Thymus (tissue), 11 donors: ENCODE measurements at regions not wholly inside any gene's neighbourhood (a gene's known extent, or its start where the extent isn't known, plus 50 kb on each side); places are given as distances from the start of the nearest gene placed in this dataset.
"Not testable (repeated sequence)": the region's sequence is repeated elsewhere in the genome, so short reads cannot be mapped to it uniquely, and the experiment has no call there.

Experiments
- DNase-seq, 9 donors: peaks; one replicate each; pipeline ENCODE4 v3.0.0-alpha.2; 2013; ENCODE audit warnings: low spot score in 9 of 9, low read depth in 6 of 9, missing footprints in 1 of 9
- H3K27ac ChIP-seq, 2 donors: one replicate each; pipeline ENCODE4 v1.5.1; 2013; ENCODE audit warnings: control low read depth in 1 of 2, low read depth in 1 of 2, low read length in 1 of 2, mild to moderate bottlenecking in 1 of 2, moderate library complexity in 1 of 2
- H3K27me3 ChIP-seq, 2 donors: one replicate each; pipeline ENCODE4 v1.5.1; 2013; ENCODE audit warnings: low read length in 1 of 2; ENCODE audit not compliant: control insufficient read depth in 2 of 2, insufficient read depth in 1 of 2
- H3K36me3 ChIP-seq, 2 donors: one replicate each; pipeline ENCODE4 v1.5.1; 2013; ENCODE audit warnings: low read length in 1 of 2, mild to moderate bottlenecking in 1 of 2, moderate library complexity in 1 of 2; ENCODE audit not compliant: control insufficient read depth in 2 of 2, insufficient read depth in 2 of 2
- H3K4me1 ChIP-seq, 2 donors: one replicate each; pipeline ENCODE4 v1.5.1; 2013; ENCODE audit warnings: low read length in 2 of 2; ENCODE audit not compliant: control insufficient read depth in 2 of 2, insufficient read depth in 2 of 2
- H3K4me3 ChIP-seq, 2 donors: one replicate each; pipeline ENCODE4 v1.5.1; 2013; ENCODE audit warnings: low read length in 2 of 2, control low read depth in 1 of 2, mild to moderate bottlenecking in 1 of 2
- H3K9me3 ChIP-seq, 2 donors: one replicate each; pipeline ENCODE4 v1.5.1; 2013; ENCODE audit warnings: low read length in 1 of 2, mild to moderate bottlenecking in 1 of 2; ENCODE audit not compliant: control insufficient read depth in 2 of 2, insufficient read depth in 1 of 2
- WGBS: extraction: QIAGEN DNeasy Blood & Tissue Kit; methylation state at CpG from one replicate; pipeline ENCODE4 v1.1.7; 2013; 5-methylcytosine and 5-hydroxymethylcytosine counted together
- donor health status: healthy.

DNA sequence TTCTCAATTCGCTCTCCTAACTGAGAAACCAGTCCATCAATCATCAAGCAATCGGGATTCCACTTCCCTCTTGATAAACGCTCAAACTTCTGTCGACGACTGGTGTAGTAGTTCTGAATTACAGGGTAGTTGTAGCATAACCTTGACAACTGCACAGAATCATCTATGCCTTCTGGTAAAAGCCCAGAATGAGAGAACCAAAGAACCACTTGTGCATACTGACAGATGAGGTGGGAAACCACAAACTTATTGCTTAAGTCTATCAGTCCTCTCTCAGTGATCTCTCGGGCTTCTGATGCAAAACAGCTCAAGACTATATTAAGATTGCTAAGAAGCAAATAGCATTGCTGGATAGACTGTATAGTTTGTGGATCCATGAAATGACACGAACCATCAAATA is 89.4 kb downstream of the TBR1 start:
- H3K36me3 ChIP-seq, H3K4me1 ChIP-seq, H3K9me3 ChIP-seq, H3K27me3 ChIP-seq, H3K27ac ChIP-seq, H3K4me3 ChIP-seq, DNase-seq: not testable (repeated sequence)
- 90% methylated on average over 7 of the region's 7 CpGs for WGBS

DNA sequence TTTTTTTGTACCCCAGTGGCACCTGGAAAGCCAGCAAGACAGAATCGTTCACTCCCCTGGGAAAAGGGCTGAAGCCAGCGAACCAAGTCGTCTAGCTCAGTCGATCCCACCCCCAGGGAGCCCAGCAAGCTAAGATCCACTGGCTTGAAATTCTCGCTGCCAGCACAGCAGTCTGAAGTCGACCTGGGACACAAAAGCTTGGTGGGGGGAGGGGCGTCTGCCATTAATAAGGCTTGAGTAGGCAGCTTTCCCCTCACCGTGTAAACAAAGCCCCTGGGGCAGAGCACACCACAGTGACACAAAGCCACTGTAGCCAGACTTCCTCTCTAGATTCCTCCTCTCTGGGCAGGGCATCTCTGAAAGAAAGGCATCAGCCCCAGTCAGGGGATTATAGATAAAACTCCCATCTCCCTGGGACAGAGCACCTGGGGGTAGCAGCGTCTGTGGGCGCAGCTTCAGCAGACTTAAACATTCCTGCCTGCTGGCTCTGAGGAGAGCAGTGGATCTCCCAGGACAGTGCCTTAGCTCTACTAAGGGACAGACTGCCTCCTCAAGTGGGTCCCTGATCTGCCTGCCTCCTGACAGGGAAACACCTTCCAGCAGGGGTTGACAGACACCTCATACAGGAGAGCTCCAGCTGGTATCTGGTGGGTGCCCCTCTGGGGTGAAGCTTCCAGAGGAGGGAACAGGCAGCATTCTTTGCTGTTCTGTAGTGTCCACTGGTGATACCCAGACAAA is 97.4 kb downstream of the TBR1 start:
- WGBS: 76% methylated on average over 10 of the region's 10 CpGs
- not testable (repeated sequence) for H3K27me3 ChIP-seq, H3K27ac ChIP-seq, H3K36me3 ChIP-seq, H3K4me1 ChIP-seq, H3K4me3 ChIP-seq, DNase-seq, H3K9me3 ChIP-seq

DNA sequence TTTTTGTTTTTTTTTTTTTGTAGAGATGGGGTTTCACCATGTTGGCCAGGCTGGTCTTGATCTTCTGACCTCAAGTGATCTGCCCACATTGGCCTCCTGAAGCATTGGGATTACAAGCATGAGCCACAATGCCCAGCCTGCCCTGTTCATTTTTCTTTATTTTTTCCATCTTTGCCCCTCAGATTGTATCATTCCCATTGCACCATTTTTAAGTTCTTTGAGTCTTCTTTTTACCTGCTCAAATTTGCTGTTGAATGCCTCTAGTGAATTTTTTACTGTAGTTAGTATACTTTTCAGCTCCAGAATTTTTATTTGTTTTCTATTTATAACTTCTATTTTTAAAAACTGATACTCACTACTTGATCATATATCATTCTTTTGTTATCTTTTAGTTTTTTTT is 101.4 kb upstream of the SLC4A10 start:
- DNase-seq: no peak
- H3K9me3 ChIP-seq: peaks cover 0 to 4% of the 10 kb centered on the region in 2 donors

DNA sequence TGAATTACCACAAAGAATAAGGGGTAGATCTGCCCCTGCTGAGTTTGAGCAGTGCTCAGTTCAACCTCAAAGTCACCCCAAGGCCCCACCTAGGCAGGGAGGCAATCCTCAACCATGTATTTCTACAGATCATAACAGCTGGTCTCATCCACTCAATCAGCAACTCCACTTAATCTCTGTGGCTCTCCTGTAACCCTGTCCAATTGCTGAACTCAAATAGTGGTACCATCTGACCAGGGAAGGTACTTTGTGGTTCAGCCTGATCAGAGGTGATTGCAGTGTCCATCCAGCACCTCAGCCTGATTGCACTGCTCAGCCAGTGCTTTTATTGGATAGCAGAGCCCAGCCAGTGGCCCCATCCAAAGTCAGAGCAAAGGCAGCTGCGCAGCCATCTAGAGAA is 91.0 kb upstream of the SLC4A10 start:
- Histone ChIP-seq H3K27me3 (no peaks in the 10 kb centered on the region), H3K4me1 (no peaks in the 10 kb centered on the region), H3K4me3 (no peak overlapping the region), H3K9me3 (no peaks in the 10 kb centered on the region), H3K27ac (no peak overlapping the region), H3K36me3 (no peaks in the 10 kb centered on the region)
- WGBS: 100% methylated on average over 1 of the region's 1 CpG
- DNase-seq: no peak

More for the DNA sequence above, 101.4 kb upstream of the SLC4A10 start:
- Histone ChIP-seq H3K27ac (no peak overlapping the region), H3K4me3 (no peak overlapping the region), H3K4me1 (no peaks in the 10 kb centered on the region), H3K36me3 (no peaks in the 10 kb centered on the region), H3K27me3 (no peaks in the 10 kb centered on the region)

DNA sequence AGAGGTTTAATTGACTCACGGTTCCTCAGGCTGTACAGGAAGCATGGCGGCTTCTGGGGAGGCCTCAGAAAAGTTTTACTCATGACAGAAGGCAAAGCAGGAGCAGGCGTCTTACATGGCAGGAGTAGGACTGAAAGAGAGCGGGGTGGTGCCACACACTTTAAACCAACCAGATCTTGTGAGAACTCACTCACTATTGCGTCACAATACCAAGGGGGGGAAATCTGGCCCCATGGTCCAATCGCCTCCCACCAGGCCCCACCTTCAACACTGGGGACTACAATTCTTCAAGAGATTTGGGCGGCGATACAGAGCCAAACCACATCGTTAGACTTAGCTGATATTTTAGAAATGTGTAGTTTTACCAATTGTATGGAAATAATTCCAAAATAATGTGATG is 77.6 kb upstream of the SLC4A10 start:
- 95% methylated on average over 9 of the region's 9 CpGs for WGBS
- no peak for DNase-seq

DNA sequence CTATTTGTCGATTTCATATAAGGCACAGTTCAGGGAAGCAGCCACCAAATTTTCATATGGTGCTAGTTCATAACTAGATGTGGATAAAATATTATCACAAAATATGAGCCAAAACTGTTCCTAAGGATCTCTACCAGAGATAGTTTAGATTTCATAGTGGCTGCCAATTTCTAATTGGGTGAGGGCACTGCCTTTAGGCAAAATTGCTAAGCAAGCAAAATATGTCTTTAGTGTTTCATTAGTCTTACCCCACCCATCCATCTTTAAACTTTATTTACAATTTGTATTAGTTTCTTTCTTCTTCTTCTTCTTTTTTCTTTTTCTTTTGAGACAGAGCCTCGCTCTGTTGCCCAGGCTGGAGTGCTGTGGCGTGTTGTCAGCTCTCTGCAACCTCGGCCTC is 77.1 kb upstream of the SLC4A10 start:
- Histone ChIP-seq H3K4me3 (no peak overlapping the region), H3K27ac (no peak overlapping the region), H3K4me1 (no peaks in the 10 kb centered on the region), H3K27me3 (no peaks in the 10 kb centered on the region), H3K9me3 (no peaks in the 10 kb centered on the region), H3K36me3 (no peaks in the 10 kb centered on the region)
- DNase-seq: no peak
- 93% methylated on average over 4 of the region's 4 CpGs for WGBS

More for the DNA sequence above, 77.6 kb upstream of the SLC4A10 start:
- Histone ChIP-seq H3K27me3 (no peaks in the 10 kb centered on the region), H3K4me3 (no peak overlapping the region), H3K9me3 (no peaks in the 10 kb centered on the region), H3K36me3 (no peaks in the 10 kb centered on the region), H3K27ac (no peak overlapping the region), H3K4me1 (no peaks in the 10 kb centered on the region)

DNA sequence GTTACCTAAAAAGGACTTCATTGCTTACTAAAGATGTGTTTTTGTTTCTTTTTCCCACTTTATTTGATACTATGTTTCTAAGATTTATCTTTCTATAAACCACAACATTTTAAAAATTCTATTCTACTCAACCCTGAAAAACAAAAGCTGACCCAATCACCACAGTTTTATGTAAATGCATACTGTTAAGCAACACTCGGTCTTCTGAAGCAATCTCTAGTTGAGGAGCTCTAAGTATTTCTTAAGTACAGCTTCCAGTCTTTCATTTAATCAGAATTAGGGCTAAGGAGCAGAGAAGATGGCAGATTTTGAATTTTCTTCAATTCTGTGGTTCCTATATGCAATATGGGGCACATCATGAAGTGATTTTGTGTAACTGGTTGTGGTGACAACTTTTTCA is 72.2 kb upstream of the SLC4A10 start:
- 93% methylated on average over 1 of the region's 1 CpG for WGBS

DNA sequence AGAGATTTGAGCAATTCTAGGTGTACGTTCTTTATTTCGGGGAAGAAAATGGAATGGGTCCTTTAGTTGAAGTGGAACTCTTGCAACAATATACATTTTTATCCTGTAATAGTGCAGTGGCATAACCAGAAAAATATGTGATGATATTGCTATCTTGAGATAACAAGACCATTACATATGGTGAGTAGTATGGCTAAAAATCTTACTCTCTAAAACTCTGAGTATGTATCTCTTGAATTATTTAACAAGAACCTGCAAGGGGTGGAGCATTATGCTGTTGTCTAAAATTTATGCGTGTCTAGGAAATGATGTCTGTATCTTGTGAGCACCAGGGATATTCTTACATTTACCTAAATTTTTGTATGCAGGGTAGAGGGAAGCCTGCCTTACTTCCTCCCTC is 68.4 kb upstream of the SLC4A10 start:
- DNase-seq: no peak
- 96% methylated on average over 3 of the region's 3 CpGs for WGBS
- H3K4me3 ChIP-seq: no peak overlapping the region
- H3K9me3 ChIP-seq: no peaks in the 10 kb centered on the region
- no peaks in the 10 kb centered on the region for H3K27me3 ChIP-seq
- no peaks in the 10 kb centered on the region for H3K36me3 ChIP-seq
- no peak overlapping the region for H3K27ac ChIP-seq
- no peaks in the 10 kb centered on the region for H3K4me1 ChIP-seq

More for the DNA sequence above, 72.2 kb upstream of the SLC4A10 start:
- H3K4me1 ChIP-seq: no peaks in the 10 kb centered on the region
- H3K36me3 ChIP-seq: no peaks in the 10 kb centered on the region
- no peak for DNase-seq
- H3K4me3 ChIP-seq: no peak overlapping the region
- H3K27me3 ChIP-seq: no peaks in the 10 kb centered on the region
- H3K9me3 ChIP-seq: no peaks in the 10 kb centered on the region
- no peak overlapping the region for H3K27ac ChIP-seq

DNA sequence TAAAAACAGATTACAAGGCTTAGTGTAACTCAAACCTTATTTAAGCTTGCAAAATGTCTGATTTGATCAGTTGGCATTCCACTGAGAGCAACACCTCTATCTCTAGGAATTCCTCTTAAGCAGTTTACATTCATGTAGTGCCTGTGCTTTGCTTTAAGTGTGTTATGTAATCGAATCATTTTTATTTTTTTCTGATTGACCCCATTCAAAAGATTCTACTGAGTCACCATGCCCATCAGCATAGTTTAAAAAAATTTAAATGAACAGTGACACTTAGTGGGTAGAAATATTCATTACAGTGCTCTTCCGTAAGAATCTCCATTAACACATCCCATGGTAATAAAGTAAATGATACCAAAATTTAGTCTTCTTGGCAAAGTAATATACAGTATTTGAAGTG is 67.8 kb upstream of the SLC4A10 start:
- 86% methylated on average over 2 of the region's 2 CpGs for WGBS
- no peaks in the 10 kb centered on the region for H3K36me3 ChIP-seq
- no peaks in the 10 kb centered on the region for H3K27me3 ChIP-seq
- no peaks in the 10 kb centered on the region for H3K9me3 ChIP-seq
- no peak overlapping the region for H3K27ac ChIP-seq
- DNase-seq: no peak
- no peak overlapping the region for H3K4me3 ChIP-seq
- H3K4me1 ChIP-seq: no peaks in the 10 kb centered on the region
